Activated CD4-positive, alpha-beta T cell treated with anti-CD3 and anti-CD28 coated beads, Interleukin-2, amount 10 ng/mL, durations not matched to agents 7 days and 5 days (primary cell): ENCODE measurements at regions not wholly inside any gene's neighbourhood (a gene's known extent, or its start where the extent isn't known, plus 50 kb on each side); places are given as distances from the start of the nearest gene placed in this dataset.

Source experiments
- CTCF ChIA-PET: fragments of 350-600 bp; sonication (Branson Sonifier 250); formaldehyde crosslinking; loops from one replicate; lab custom pipeline; 2021; ENCODE audit warnings: antibody characterized with exemption; lab: Charles Lee
- POLR2A ChIA-PET: fragments of 350-600 bp; sonication (Branson Sonifier 250); formaldehyde crosslinking; loops from one replicate; lab custom pipeline; 2021; ENCODE audit warnings: antibody characterized with exemption; lab: Charles Lee
- DNase-seq: peaks from one replicate; pipeline ENCODE4 v3.0.0-alpha.2; 2020
- H3K27ac Mint-ChIP-seq: one replicate; pipeline ENCODE4 v1.8.0; 2021; ENCODE audit warnings: mild to moderate bottlenecking, moderate library complexity, mixed read lengths
- H3K27me3 Mint-ChIP-seq: one replicate; pipeline ENCODE4 v1.8.0; 2021; ENCODE audit warnings: mixed read lengths
- H3K36me3 Mint-ChIP-seq: one replicate; pipeline ENCODE4 v1.8.0; 2021; ENCODE audit warnings: low read depth, mixed read lengths
- H3K4me1 Mint-ChIP-seq: one replicate; pipeline ENCODE4 v1.8.0; 2021; ENCODE audit warnings: mixed read lengths
- H3K4me3 Mint-ChIP-seq: one replicate; pipeline ENCODE4 v1.8.0; 2021; ENCODE audit warnings: mild to moderate bottlenecking, moderate library complexity, mixed read lengths
- H3K9me3 Mint-ChIP-seq: one replicate; pipeline ENCODE4 v1.8.0; 2021; ENCODE audit warnings: mixed read lengths

- no peak for DNase-seq
- POLR2A ChIA-PET: no interaction called here
- H3K27me3 Mint-ChIP-seq: no peaks in the 10 kb centered on the region
- H3K4me3 Mint-ChIP-seq: no peak overlapping the region
- no peak overlapping the region for H3K27ac Mint-ChIP-seq
- CTCF ChIA-PET: interaction anchor here (0.8 to 1.5 kb wide), 6 partner anchors 9 to 87 kb away, joined by 3 to 7 read pairs (median 4); no protein-coding TSS in a partner anchor
- no peaks in the 10 kb centered on the region for H3K9me3 Mint-ChIP-seq
- peaks cover 42% of the 10 kb centered on the region for H3K4me1 Mint-ChIP-seq
- H3K36me3 Mint-ChIP-seq: peaks cover 11% of the 10 kb centered on the region
Measured at GRCh38 chr14:65297744-65298143, 114.8 kb upstream of the FUT8 start.

DNA sequence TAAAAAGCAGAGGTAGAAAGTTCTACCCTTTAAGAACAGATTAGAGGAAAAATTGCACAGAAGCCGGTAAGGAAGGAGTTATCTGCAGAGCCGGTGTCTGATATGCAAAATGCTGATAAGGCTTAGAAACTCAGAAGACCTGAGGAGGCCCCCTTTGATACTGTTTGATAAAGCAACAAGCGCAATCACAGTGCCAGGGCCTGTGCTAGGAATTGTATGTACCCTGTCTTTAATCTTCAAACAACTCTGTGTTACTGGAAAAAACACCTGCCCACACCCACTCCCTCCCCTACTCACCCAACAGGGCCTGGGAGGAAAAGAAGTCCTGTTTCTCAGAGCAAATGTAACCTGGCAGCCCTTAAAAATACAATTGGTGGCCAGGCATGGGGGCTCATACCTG, 112.7 kb upstream of the FUT8 start:
- CTCF ChIA-PET: interaction anchor here (2.0 kb wide), 1 partner anchor 10 kb away, joined by 9 read pairs; no protein-coding TSS in a partner anchor
- H3K4me1 Mint-ChIP-seq: peaks cover 59% of the 10 kb centered on the region
- DNase-seq: no peak
- H3K27ac Mint-ChIP-seq: no peak overlapping the region
- POLR2A ChIA-PET: no interaction called here
- H3K27me3 Mint-ChIP-seq: no peaks in the 10 kb centered on the region
- no peaks in the 10 kb centered on the region for H3K9me3 Mint-ChIP-seq
- H3K36me3 Mint-ChIP-seq: peaks cover 11% of the 10 kb centered on the region
- no peak overlapping the region for H3K4me3 Mint-ChIP-seq

- CTCF ChIA-PET: interaction anchor here (2.1 to 2.2 kb wide), 2 partner anchors 15 kb away, joined by 9 to 11 read pairs; no protein-coding TSS in a partner anchor
- H3K27ac Mint-ChIP-seq: peak overlapping the region; percentile 87
- POLR2A ChIA-PET: interaction anchor here (0.7 kb wide), 1 partner anchor 47 kb away, joined by 3 read pairs; no protein-coding TSS in a partner anchor
- DNase-seq: no peak
- H3K27me3 Mint-ChIP-seq: no peaks in the 10 kb centered on the region
- no peak overlapping the region for H3K4me3 Mint-ChIP-seq
- H3K4me1 Mint-ChIP-seq: peaks cover 68% of the 10 kb centered on the region
- H3K9me3 Mint-ChIP-seq: no peaks in the 10 kb centered on the region
- peaks cover 18% of the 10 kb centered on the region for H3K36me3 Mint-ChIP-seq
Measured at GRCh38 chr14:65301862-65302539, 110.5 kb upstream of the FUT8 start.

GRCh38 chr14:65302571-65303189, 109.8 kb upstream of the FUT8 start:
- no peak overlapping the region for H3K4me3 Mint-ChIP-seq
- H3K27ac Mint-ChIP-seq: peak overlapping the region; percentile 87
- DNase-seq: peak; percentile 37
- H3K9me3 Mint-ChIP-seq: no peaks in the 10 kb centered on the region
- ChIA-PET POLR2A (no interaction called here), CTCF (interaction anchor here (1.5 to 2.2 kb wide), 5 partner anchors 11 to 19 kb away, joined by 3 to 11 read pairs (median 5); no protein-coding TSS in a partner anchor)
- peaks cover 17% of the 10 kb centered on the region for H3K36me3 Mint-ChIP-seq
- H3K27me3 Mint-ChIP-seq: no peaks in the 10 kb centered on the region
- peaks cover 64% of the 10 kb centered on the region for H3K4me1 Mint-ChIP-seq

GRCh38 chr14:65303190-65303898, 109.2 kb upstream of the FUT8 start:
- Mint-ChIP-seq H3K27me3 (no peaks in the 10 kb centered on the region), H3K36me3 (peaks cover 16% of the 10 kb centered on the region), H3K4me1 (peaks cover 58% of the 10 kb centered on the region), H3K27ac (peak overlapping the region; percentile 87), H3K4me3 (no peak overlapping the region), H3K9me3 (no peaks in the 10 kb centered on the region)
- DNase-seq: no peak
- POLR2A ChIA-PET: no interaction called here
- CTCF ChIA-PET: interaction anchor here (0.8 to 2.2 kb wide), 7 partner anchors 11 to 18 kb away, joined by 3 to 11 read pairs (median 4); no protein-coding TSS in a partner anchor

DNA sequence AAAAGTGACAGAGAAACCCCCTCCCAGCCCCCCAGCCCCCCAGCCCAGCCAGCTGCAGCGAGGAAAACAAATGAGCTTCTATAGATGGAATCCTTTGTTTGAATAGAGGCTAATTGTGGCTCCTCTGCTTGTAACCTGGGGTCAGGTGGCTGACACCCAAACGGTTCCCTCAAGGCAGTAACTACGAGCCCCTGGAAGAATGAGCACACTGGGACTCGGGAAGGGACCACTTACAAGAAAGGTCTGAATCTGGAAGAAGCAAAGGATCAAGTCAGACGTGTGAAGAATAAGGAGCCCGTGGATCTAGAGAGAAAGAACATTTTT, 108.7 kb upstream of the FUT8 start:
- Mint-ChIP-seq H3K27me3 (no peaks in the 10 kb centered on the region), H3K9me3 (no peaks in the 10 kb centered on the region), H3K4me3 (no peak overlapping the region), H3K27ac (peak overlapping the region; percentile 87), H3K36me3 (peaks cover 16% of the 10 kb centered on the region), H3K4me1 (peaks cover 58% of the 10 kb centered on the region)
- CTCF ChIA-PET: interaction anchor here (0.6 to 2.1 kb wide), 7 partner anchors 11 to 25 kb away, joined by 3 to 9 read pairs (median 4); no protein-coding TSS in a partner anchor
- POLR2A ChIA-PET: no interaction called here
- no peak for DNase-seq

GRCh38 chr14:65304239-65304638, 108.3 kb upstream of the FUT8 start:
- H3K9me3 Mint-ChIP-seq: no peaks in the 10 kb centered on the region
- no peak overlapping the region for H3K4me3 Mint-ChIP-seq
- POLR2A ChIA-PET: interaction anchor here (0.6 kb wide), 1 partner anchor 32 kb away, joined by 3 read pairs; no protein-coding TSS in a partner anchor
- no peak for DNase-seq
- H3K4me1 Mint-ChIP-seq: peaks cover 58% of the 10 kb centered on the region
- CTCF ChIA-PET: interaction anchor here (0.6 to 2.1 kb wide), 9 partner anchors 12 to 24 kb away, joined by 3 to 9 read pairs (median 3); no protein-coding TSS in a partner anchor
- peaks cover 16% of the 10 kb centered on the region for H3K36me3 Mint-ChIP-seq
- H3K27ac Mint-ChIP-seq: peak overlapping the region; percentile 87
- no peaks in the 10 kb centered on the region for H3K27me3 Mint-ChIP-seq

- H3K27ac Mint-ChIP-seq: peak overlapping the region; percentile 67
- POLR2A ChIA-PET: interaction anchor here (0.6 to 0.7 kb wide), 2 partner anchors 13 to 31 kb away, joined by 3 read pairs; no protein-coding TSS in a partner anchor
- CTCF ChIA-PET: interaction anchor here (0.6 to 1.3 kb wide), 5 partner anchors 14 to 32 kb away, joined by 3 to 5 read pairs (median 3); no protein-coding TSS in a partner anchor
- no peaks in the 10 kb centered on the region for H3K9me3 Mint-ChIP-seq
- H3K27me3 Mint-ChIP-seq: no peaks in the 10 kb centered on the region
- DNase-seq: no peak
- no peak overlapping the region for H3K4me3 Mint-ChIP-seq
- H3K36me3 Mint-ChIP-seq: peaks cover 16% of the 10 kb centered on the region
- H3K4me1 Mint-ChIP-seq: peaks cover 51% of the 10 kb centered on the region
Measured at GRCh38 chr14:65304963-65305362, 107.6 kb upstream of the FUT8 start.

DNA sequence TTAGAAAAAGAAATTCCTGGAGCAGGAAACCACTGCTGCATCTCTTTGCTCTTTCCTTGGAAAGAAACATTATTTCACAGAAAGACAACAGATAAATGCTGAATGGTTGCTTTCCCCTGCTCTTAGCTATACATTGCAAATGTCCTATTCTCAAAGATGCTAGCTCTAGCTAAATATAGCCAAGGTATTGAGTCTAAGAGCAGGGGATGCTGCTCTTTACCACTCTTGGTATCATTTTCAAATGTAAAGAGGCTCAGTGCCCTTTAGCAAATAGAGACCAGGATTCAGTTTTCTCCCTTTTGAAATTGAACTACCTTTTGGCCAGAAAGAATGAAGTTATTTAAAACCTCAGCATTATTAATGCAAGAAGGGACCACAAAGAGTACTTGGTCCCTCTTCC, 104.0 kb upstream of the FUT8 start:
- DNase-seq: no peak
- H3K4me3 Mint-ChIP-seq: no peak overlapping the region
- peaks cover 26% of the 10 kb centered on the region for H3K4me1 Mint-ChIP-seq
- ChIA-PET CTCF (interaction anchor here (1.1 to 2.6 kb wide), 3 partner anchors 8 to 13 kb away, joined by 3 to 14 read pairs (median 9); no protein-coding TSS in a partner anchor), POLR2A (no interaction called here)
- no peak overlapping the region for H3K27ac Mint-ChIP-seq
- H3K36me3 Mint-ChIP-seq: peaks cover 13% of the 10 kb centered on the region
- no peaks in the 10 kb centered on the region for H3K27me3 Mint-ChIP-seq
- no peaks in the 10 kb centered on the region for H3K9me3 Mint-ChIP-seq

GRCh38 chr14:65310568-65310967, 102.0 kb upstream of the FUT8 start:
- ChIA-PET POLR2A (no interaction called here), CTCF (interaction anchor here (1.3 to 2.6 kb wide), 2 partner anchors 11 to 13 kb away, joined by 7 to 14 read pairs; no protein-coding TSS in a partner anchor)
- H3K27ac Mint-ChIP-seq: no peak overlapping the region
- peaks cover 20% of the 10 kb centered on the region for H3K4me1 Mint-ChIP-seq
- no peak overlapping the region for H3K4me3 Mint-ChIP-seq
- H3K9me3 Mint-ChIP-seq: peaks cover under 1% of the 10 kb centered on the region
- DNase-seq: no peak
- peaks cover 9% of the 10 kb centered on the region for H3K36me3 Mint-ChIP-seq
- H3K27me3 Mint-ChIP-seq: no peaks in the 10 kb centered on the region

GRCh38 chr14:65312859-65313258, 99.7 kb upstream of the FUT8 start:
- H3K9me3 Mint-ChIP-seq: peaks cover 15% of the 10 kb centered on the region
- peaks cover 15% of the 10 kb centered on the region for H3K36me3 Mint-ChIP-seq
- H3K4me3 Mint-ChIP-seq: no peak overlapping the region
- H3K27ac Mint-ChIP-seq: no peak overlapping the region
- CTCF ChIA-PET: no interaction called here
- no peak for DNase-seq
- H3K4me1 Mint-ChIP-seq: peaks cover 29% of the 10 kb centered on the region
- POLR2A ChIA-PET: no interaction called here
- H3K27me3 Mint-ChIP-seq: no peaks in the 10 kb centered on the region
